ENCODE measurements at regions not wholly inside any gene's neighbourhood (a gene's known extent, or its start where the extent isn't known, plus 50 kb on each side); places are given as distances from the start of the nearest gene placed in this dataset.
A peak's percentile ranks its signal among the peaks of the same experiment; 100 is the strongest.
"Not testable (repeated sequence)": the region's sequence is repeated elsewhere in the genome, so short reads cannot be mapped to it uniquely, and the experiment has no call there.

DNA sequence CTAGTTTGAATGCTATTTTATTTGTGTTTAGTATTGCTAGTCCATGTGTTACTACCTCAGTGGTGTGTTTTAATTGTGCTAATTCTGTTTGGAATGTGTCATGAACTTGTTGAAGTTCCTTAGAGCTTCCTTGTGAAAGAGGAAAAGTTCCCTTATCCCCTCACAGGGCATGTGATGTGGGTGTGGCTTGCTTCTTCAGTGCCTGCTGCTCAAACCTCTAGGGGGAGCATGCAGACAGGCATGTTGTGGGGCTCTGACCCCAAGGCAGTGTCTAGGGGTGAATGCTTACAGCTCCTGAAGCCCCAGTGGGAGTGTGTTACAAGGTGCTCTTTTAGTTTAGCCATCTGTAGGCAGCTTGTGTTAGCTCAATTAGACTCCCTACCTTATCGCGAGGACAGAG is 86.5 kb downstream of the MAGED4 start:
- ChIA-PET CTCF (no interaction called here), POLR2A (no interaction called here)
- no peak for DNase-seq (ENCODE audit: extremely low spot score)
- TF ChIP-seq, protein P1, sequence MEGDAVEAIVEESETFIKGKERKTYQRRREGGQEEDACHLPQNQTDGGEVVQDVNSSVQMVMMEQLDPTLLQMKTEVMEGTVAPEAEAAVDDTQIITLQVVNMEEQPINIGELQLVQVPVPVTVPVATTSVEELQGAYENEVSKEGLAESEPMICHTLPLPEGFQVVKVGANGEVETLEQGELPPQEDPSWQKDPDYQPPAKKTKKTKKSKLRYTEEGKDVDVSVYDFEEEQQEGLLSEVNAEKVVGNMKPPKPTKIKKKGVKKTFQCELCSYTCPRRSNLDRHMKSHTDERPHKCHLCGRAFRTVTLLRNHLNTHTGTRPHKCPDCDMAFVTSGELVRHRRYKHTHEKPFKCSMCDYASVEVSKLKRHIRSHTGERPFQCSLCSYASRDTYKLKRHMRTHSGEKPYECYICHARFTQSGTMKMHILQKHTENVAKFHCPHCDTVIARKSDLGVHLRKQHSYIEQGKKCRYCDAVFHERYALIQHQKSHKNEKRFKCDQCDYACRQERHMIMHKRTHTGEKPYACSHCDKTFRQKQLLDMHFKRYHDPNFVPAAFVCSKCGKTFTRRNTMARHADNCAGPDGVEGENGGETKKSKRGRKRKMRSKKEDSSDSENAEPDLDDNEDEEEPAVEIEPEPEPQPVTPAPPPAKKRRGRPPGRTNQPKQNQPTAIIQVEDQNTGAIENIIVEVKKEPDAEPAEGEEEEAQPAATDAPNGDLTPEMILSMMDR (IDR thresholded peaks at IDR 0.05; ENCODE audit: control extremely low read depth, extremely low read depth, low read depth, missing control alignments), result peak; percentile 26

GRCh38 chrX:52277666-52278065 is 91.2 kb upstream of the XAGE2 start:
- POLR2A ChIA-PET, result no interaction called here
- TF ChIP-seq, protein P1 (IDR thresholded peaks at IDR 0.05; ENCODE audit: control extremely low read depth, extremely low read depth, low read depth, missing control alignments), result no peak
- CTCF ChIA-PET, result interaction anchor here (1.1 kb wide), 1 partner anchor 16 kb away, joined by 3 read pairs; no protein-coding TSS in a partner anchor
- no peak for DNase-seq (ENCODE audit: extremely low spot score)

GRCh38 chrX:52280812-52281211 is 88.0 kb upstream of the XAGE2 start:
- CTCF ChIA-PET, result no interaction called here
- DNase-seq (ENCODE audit: extremely low spot score), result no peak
- TF ChIP-seq, protein P1 (IDR thresholded peaks at IDR 0.05; ENCODE audit: control extremely low read depth, extremely low read depth, low read depth, missing control alignments), result no peak
- POLR2A ChIA-PET, result no interaction called here

GRCh38 chrX:52284865-52285264 is 84.0 kb upstream of the XAGE2 start:
- TF ChIP-seq, protein P1 (IDR thresholded peaks at IDR 0.05; ENCODE audit: control extremely low read depth, extremely low read depth, low read depth, missing control alignments), result no peak
- ChIA-PET CTCF (interaction anchor here (1.1 kb wide), 1 partner anchor 106 kb away, joined by 3 read pairs; no protein-coding TSS in a partner anchor), POLR2A (no interaction called here)
- DNase-seq (ENCODE audit: extremely low spot score), result no peak

DNA sequence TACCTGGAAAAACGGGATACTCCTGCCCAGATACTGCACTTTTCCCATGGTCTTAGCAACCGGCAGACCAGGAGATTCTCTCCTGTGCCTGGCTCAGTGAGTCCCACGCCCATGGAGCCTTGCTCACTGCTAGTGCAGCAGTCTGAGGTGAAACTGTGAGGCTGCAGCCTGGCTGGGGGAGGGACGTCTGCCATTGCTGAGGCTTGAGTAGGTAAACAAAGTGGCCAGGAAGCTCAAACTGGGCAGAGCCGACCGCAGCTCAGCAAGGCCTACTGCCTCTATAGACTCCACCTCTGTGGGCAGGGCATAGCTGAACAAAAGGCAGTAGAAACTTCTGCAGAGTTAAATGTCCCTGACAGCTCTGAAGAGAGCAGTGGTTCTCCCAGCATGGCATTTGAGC is 69.9 kb upstream of the XAGE2 start:
- CTCF ChIA-PET; POLR2A ChIA-PET; DNase-seq (ENCODE audit: extremely low spot score): not testable (repeated sequence)

GRCh38 chrX:52308532-52308931 is 60.3 kb upstream of the XAGE2 start:
- CTCF ChIA-PET; DNase-seq (ENCODE audit: extremely low spot score); POLR2A ChIA-PET: not testable (repeated sequence)
